ENCODE measurements at regions not wholly inside any gene's neighbourhood (a gene's known extent, or its start where the extent isn't known, plus 50 kb on each side); places are given as distances from the start of the nearest gene placed in this dataset.

- no peak for DNase-seq
- Mint-ChIP-seq H3K4me1 (no peaks in the 10 kb centered on the region), H3K9me3 (no peaks in the 10 kb centered on the region), H3K27ac (no peak overlapping the region), H3K36me3 (ENCODE audit: low read depth) (no peaks in the 10 kb centered on the region), H3K4me3 (no peak overlapping the region), H3K27me3 (ENCODE audit: low read depth, poor library complexity) (no peaks in the 10 kb centered on the region)
- TF ChIP-seq CTCF (IDR thresholded peaks at IDR 0.05), result no peak
Measured at GRCh38 chr9:73573235-73573634, 421.6 kb downstream of the ANXA1 start.

GRCh38 chr9:73575101-73576060 is 423.7 kb downstream of the ANXA1 start:
- Mint-ChIP-seq H3K4me3 (no peak overlapping the region), H3K9me3 (no peaks in the 10 kb centered on the region), H3K36me3 (ENCODE audit: low read depth) (no peaks in the 10 kb centered on the region), H3K4me1 (no peaks in the 10 kb centered on the region), H3K27ac (no peak overlapping the region), H3K27me3 (ENCODE audit: low read depth, poor library complexity) (peaks cover 3% of the 10 kb centered on the region)
- DNase-seq, result no peak
- no peak for TF ChIP-seq CTCF (IDR thresholded peaks at IDR 0.05)

- Mint-ChIP-seq H3K4me1 (no peaks in the 10 kb centered on the region), H3K27me3 (ENCODE audit: low read depth, poor library complexity) (peaks cover 6% of the 10 kb centered on the region), H3K9me3 (no peaks in the 10 kb centered on the region), H3K27ac (no peak overlapping the region), H3K36me3 (ENCODE audit: low read depth) (no peaks in the 10 kb centered on the region), H3K4me3 (no peak overlapping the region)
- DNase-seq, result no peak
- TF ChIP-seq CTCF (IDR thresholded peaks at IDR 0.05), result no peak
Measured at GRCh38 chr9:73577848-73578247, 426.2 kb downstream of the ANXA1 start.

GRCh38 chr9:73579823-73580222 is 428.2 kb downstream of the ANXA1 start:
- no peak for TF ChIP-seq CTCF (IDR thresholded peaks at IDR 0.05)
- Mint-ChIP-seq H3K9me3 (no peaks in the 10 kb centered on the region), H3K4me1 (no peaks in the 10 kb centered on the region), H3K27ac (no peak overlapping the region), H3K4me3 (no peak overlapping the region), H3K36me3 (ENCODE audit: low read depth) (no peaks in the 10 kb centered on the region), H3K27me3 (ENCODE audit: low read depth, poor library complexity) (peaks cover 6% of the 10 kb centered on the region)
- DNase-seq, result no peak

GRCh38 chr9:73583576-73583975 is 431.9 kb downstream of the ANXA1 start:
- no peaks in the 10 kb centered on the region for H3K4me1 Mint-ChIP-seq
- TF ChIP-seq CTCF (IDR thresholded peaks at IDR 0.05), result no peak
- no peaks in the 10 kb centered on the region for H3K9me3 Mint-ChIP-seq
- no peak overlapping the region for H3K4me3 Mint-ChIP-seq
- peaks cover 6% of the 10 kb centered on the region for H3K27me3 Mint-ChIP-seq (ENCODE audit: low read depth, poor library complexity)
- H3K36me3 Mint-ChIP-seq (ENCODE audit: low read depth), result no peaks in the 10 kb centered on the region
- H3K27ac Mint-ChIP-seq, result no peak overlapping the region
- DNase-seq, result no peak
